ENCODE measurements at regions not wholly inside any gene's neighbourhood (a gene's known extent, or its start where the extent isn't known, plus 50 kb on each side); places are given as distances from the start of the nearest gene placed in this dataset.

- TF ChIP-seq, protein P1, sequence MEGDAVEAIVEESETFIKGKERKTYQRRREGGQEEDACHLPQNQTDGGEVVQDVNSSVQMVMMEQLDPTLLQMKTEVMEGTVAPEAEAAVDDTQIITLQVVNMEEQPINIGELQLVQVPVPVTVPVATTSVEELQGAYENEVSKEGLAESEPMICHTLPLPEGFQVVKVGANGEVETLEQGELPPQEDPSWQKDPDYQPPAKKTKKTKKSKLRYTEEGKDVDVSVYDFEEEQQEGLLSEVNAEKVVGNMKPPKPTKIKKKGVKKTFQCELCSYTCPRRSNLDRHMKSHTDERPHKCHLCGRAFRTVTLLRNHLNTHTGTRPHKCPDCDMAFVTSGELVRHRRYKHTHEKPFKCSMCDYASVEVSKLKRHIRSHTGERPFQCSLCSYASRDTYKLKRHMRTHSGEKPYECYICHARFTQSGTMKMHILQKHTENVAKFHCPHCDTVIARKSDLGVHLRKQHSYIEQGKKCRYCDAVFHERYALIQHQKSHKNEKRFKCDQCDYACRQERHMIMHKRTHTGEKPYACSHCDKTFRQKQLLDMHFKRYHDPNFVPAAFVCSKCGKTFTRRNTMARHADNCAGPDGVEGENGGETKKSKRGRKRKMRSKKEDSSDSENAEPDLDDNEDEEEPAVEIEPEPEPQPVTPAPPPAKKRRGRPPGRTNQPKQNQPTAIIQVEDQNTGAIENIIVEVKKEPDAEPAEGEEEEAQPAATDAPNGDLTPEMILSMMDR (IDR thresholded peaks at IDR 0.05): no peak
- no peak for TF ChIP-seq POLR2A (IDR thresholded peaks at IDR 0.05)
Observed at GRCh38 chr11:109123816-109124787, 297.9 kb upstream of the C11orf87 start.

All from right lobe of liver (tissue), 4 donors.